Naive thymus-derived CD4-positive, alpha-beta T cell (primary cell): ENCODE measurements at regions not wholly inside any gene's neighbourhood (a gene's known extent, or its start where the extent isn't known, plus 50 kb on each side); places are given as distances from the start of the nearest gene placed in this dataset.
A peak's percentile ranks its signal among the peaks of the same experiment; 100 is the strongest.
"Not testable (repeated sequence)": the region's sequence is repeated elsewhere in the genome, so short reads cannot be mapped to it uniquely, and the experiment has no call there.

ENCODE experiments used
- ATAC-seq: fragments of 150-1000 bp; cut with Tn5 transposase; 2 replicates; pipeline ENCODE4 v1.10.0; 2021; ENCODE audit warnings: mild to moderate bottlenecking, moderate library complexity
- CTCF ChIA-PET: fragments of 350-600 bp; sonication (Branson Sonifier 250); formaldehyde crosslinking; loops from one replicate; lab custom pipeline; 2021; ENCODE audit warnings: antibody characterized with exemption; lab: Charles Lee
- POLR2A ChIA-PET: fragments of 350-600 bp; sonication (Branson Sonifier 250); formaldehyde crosslinking; loops from one replicate; lab custom pipeline; 2021; ENCODE audit warnings: antibody characterized with exemption, inconsistent platforms; lab: Charles Lee
- DNase-seq, 9 donors: peaks; one replicate each; pipeline versions ENCODE4 v3.0.0 to v3.0.0-alpha.2; 2020 to 2022; ENCODE audit warnings: mixed read lengths in 1 of 9
- H3K27ac ChIP-seq: one replicate; pipeline ENCODE4 v1.7.0; 2013; ENCODE audit warnings: mild to moderate bottlenecking, low read depth, low read length, moderate library complexity
- H3K27me3 ChIP-seq, 2 donors: one replicate each; pipeline ENCODE4 v1.7.0; 2013; ENCODE audit warnings: low read length in 2 of 2, mild to moderate bottlenecking in 2 of 2, moderate library complexity in 2 of 2; ENCODE audit not compliant: control insufficient read depth in 2 of 2, insufficient read depth in 2 of 2
- H3K36me3 ChIP-seq, 3 experiments: 1 replicate in 2 of 3; 2 replicates in 1 of 3; pipeline ENCODE4 v1.7.0; 2013; ENCODE audit warnings: low read length in 3 of 3, mild to moderate bottlenecking in 3 of 3, moderate library complexity in 1 of 3; ENCODE audit not compliant: insufficient read depth in 3 of 3, control insufficient read depth in 2 of 3
- H3K4me1 ChIP-seq, 2 donors: one replicate each; pipeline ENCODE4 v1.7.0; 2013; ENCODE audit warnings: low read length in 2 of 2, mild to moderate bottlenecking in 2 of 2, moderate library complexity in 1 of 2; ENCODE audit not compliant: control insufficient read depth in 2 of 2, insufficient read depth in 2 of 2
- H3K4me3 ChIP-seq: 2 replicates; pipeline ENCODE4 v1.7.0; 2013; ENCODE audit warnings: mild to moderate bottlenecking, low read length
- H3K9me3 ChIP-seq, 3 experiments: 1 replicate in 2 of 3; 2 replicates in 1 of 3; pipeline ENCODE4 v1.7.0; 2013; ENCODE audit warnings: low read length in 3 of 3; ENCODE audit not compliant: control insufficient read depth in 2 of 3
- H3K27ac Mint-ChIP-seq, 9 donors: one replicate each; pipeline ENCODE4 v1.8.0; 2020 to 2022; ENCODE audit warnings: mixed read lengths in 9 of 9, mild to moderate bottlenecking in 8 of 9, moderate library complexity in 5 of 9, inconsistent platforms in 2 of 9
- H3K27me3 Mint-ChIP-seq, 5 donors: one replicate each; pipeline ENCODE4 v1.8.0; 2021 to 2022; ENCODE audit warnings: mixed read lengths in 5 of 5, mild to moderate bottlenecking in 1 of 5
- H3K36me3 Mint-ChIP-seq, 5 donors: one replicate each; pipeline ENCODE4 v1.8.0; 2020 to 2022; ENCODE audit warnings: mixed read lengths in 5 of 5, mild to moderate bottlenecking in 3 of 5, inconsistent platforms in 1 of 5
- H3K4me1 Mint-ChIP-seq, 7 donors: one replicate each; pipeline ENCODE4 v1.8.0; 2020 to 2022; ENCODE audit warnings: mixed read lengths in 7 of 7, mild to moderate bottlenecking in 3 of 7, inconsistent platforms in 1 of 7
- H3K4me3 Mint-ChIP-seq, 10 donors: one replicate each; pipeline ENCODE4 v1.8.0; 2020 to 2022; ENCODE audit warnings: mild to moderate bottlenecking in 10 of 10, mixed read lengths in 10 of 10, moderate library complexity in 6 of 10, inconsistent platforms in 2 of 10
- H3K9me3 Mint-ChIP-seq, 11 donors: one replicate each; pipeline ENCODE4 v1.8.0; 2020 to 2022; ENCODE audit warnings: mixed read lengths in 11 of 11, mild to moderate bottlenecking in 4 of 11, inconsistent platforms in 1 of 11, moderate library complexity in 1 of 11
- intact Hi-C, 2 donors: fragments of 100-400 bp; cut with micrococcal nuclease; formaldehyde crosslinking; loops; one replicate each; pipeline ENCODE4 v1.15.1; 2023

GRCh38 chrX:56429581-56429980 is 133.8 kb upstream of the UBQLN2 start:
- H3K9me3 Mint-ChIP-seq, result peaks cover 0 to 18% (median 6%) of the 10 kb centered on the region in 11 donors
- no peak for ATAC-seq

GRCh38 chrX:56451981-56452380 is 111.4 kb upstream of the UBQLN2 start:
- H3K4me1 Mint-ChIP-seq, H3K9me3 ChIP-seq, H3K27me3 ChIP-seq, CTCF ChIA-PET, H3K27ac ChIP-seq, intact Hi-C loops, H3K4me3 ChIP-seq, H3K27me3 Mint-ChIP-seq, DNase-seq, H3K36me3 ChIP-seq, ATAC-seq, H3K4me3 Mint-ChIP-seq, H3K27ac Mint-ChIP-seq, POLR2A ChIA-PET, H3K4me1 ChIP-seq: not testable (repeated sequence)
- peaks cover 0 to 22% (median 20%) of the 10 kb centered on the region in 5 donors for H3K36me3 Mint-ChIP-seq
- peaks cover 0 to 44% (median 19%) of the 10 kb centered on the region in 11 donors for H3K9me3 Mint-ChIP-seq

More at GRCh38 chrX:56429581-56429980, 133.8 kb upstream of the UBQLN2 start:
- H3K4me1 ChIP-seq, result no peaks in the 10 kb centered on the region
- Mint-ChIP-seq H3K27me3 (no peaks in the 10 kb centered on the region), H3K27ac (peak overlapping the region in 2 of 9 donors; percentile 47 to 49), H3K4me1 (peaks cover 0 to 42% (median 31%) of the 10 kb centered on the region in 7 donors), H3K36me3 (peaks cover 8 to 29% (median 24%) of the 10 kb centered on the region in 5 donors), H3K4me3 (peak overlapping the region in 2 of 10 donors; percentile 6 to 36)
- H3K36me3 ChIP-seq, result no peaks in the 10 kb centered on the region
- ChIA-PET CTCF (no interaction called here), POLR2A (no interaction called here)
- no peaks in the 10 kb centered on the region for H3K9me3 ChIP-seq
- intact Hi-C loops, result no loop called here
- peak in 2 of 9 donors; percentile 14 to 17 for DNase-seq
- H3K27me3 ChIP-seq, result no peaks in the 10 kb centered on the region
- no peak overlapping the region for H3K4me3 ChIP-seq
- no peak overlapping the region for H3K27ac ChIP-seq

- H3K9me3 ChIP-seq, result no peaks in the 10 kb centered on the region
- no peaks in the 10 kb centered on the region for H3K27me3 ChIP-seq
- H3K4me3 ChIP-seq, result no peak overlapping the region
- intact Hi-C loops, result no loop called here
- H3K4me1 ChIP-seq, result peaks cover 0 to 4% of the 10 kb centered on the region in 2 donors
- Mint-ChIP-seq H3K9me3 (peaks cover 0 to 61% (median 23%) of the 10 kb centered on the region in 11 donors), H3K4me1 (peaks cover 0 to 40% (median 20%) of the 10 kb centered on the region in 7 donors), H3K27ac (peak overlapping the region in 5 of 9 donors; percentile 18 to 83 (median 56)), H3K36me3 (peaks cover 8 to 37% (median 13%) of the 10 kb centered on the region in 5 donors), H3K4me3 (peak overlapping the region in 4 of 10 donors; percentile 4 to 48 (median 26)), H3K27me3 (no peaks in the 10 kb centered on the region)
- DNase-seq, result no peak
- POLR2A ChIA-PET, result no interaction called here
- no peak overlapping the region for H3K27ac ChIP-seq
- H3K36me3 ChIP-seq, result no peaks in the 10 kb centered on the region
- CTCF ChIA-PET, result no interaction called here
- no peak for ATAC-seq
Observed at GRCh38 chrX:56462389-56462788, 101.0 kb upstream of the UBQLN2 start.

GRCh38 chrX:56468441-56468840 is 95.0 kb upstream of the UBQLN2 start:
- H3K4me1 ChIP-seq, result no peaks in the 10 kb centered on the region
- Mint-ChIP-seq H3K27me3 (no peaks in the 10 kb centered on the region), H3K4me3 (no peak overlapping the region), H3K4me1 (peaks cover 0 to 37% (median 12%) of the 10 kb centered on the region in 7 donors), H3K36me3 (peaks cover 7 to 18% (median 10%) of the 10 kb centered on the region in 5 donors), H3K9me3 (peaks cover 0 to 35% (median 12%) of the 10 kb centered on the region in 11 donors), H3K27ac (no peak overlapping the region)
- no peak overlapping the region for H3K4me3 ChIP-seq
- DNase-seq (no peak), ATAC-seq (no peak)
- H3K27me3 ChIP-seq, result no peaks in the 10 kb centered on the region
- H3K36me3 ChIP-seq, result no peaks in the 10 kb centered on the region
- ChIA-PET CTCF (interaction anchor here (0.6 kb wide), 1 partner anchor 92 kb away, joined by 5 read pairs; no protein-coding TSS in a partner anchor), POLR2A (no interaction called here)
- no peak overlapping the region for H3K27ac ChIP-seq
- intact Hi-C loops, result no loop called here
- H3K9me3 ChIP-seq, result no peaks in the 10 kb centered on the region

- Mint-ChIP-seq H3K36me3 (peaks cover 12 to 55% (median 28%) of the 10 kb centered on the region in 5 donors), H3K9me3 (peaks cover 13 to 61% (median 23%) of the 10 kb centered on the region in 11 donors)
Observed at GRCh38 chrX:56494923-56495322, 68.5 kb upstream of the UBQLN2 start.

GRCh38 chrX:56498756-56499155 is 64.7 kb upstream of the UBQLN2 start:
- Histone ChIP-seq H3K27ac (no peak overlapping the region), H3K4me1 (no peaks in the 10 kb centered on the region), H3K4me3 (no peak overlapping the region), H3K27me3 (no peaks in the 10 kb centered on the region), H3K36me3 (no peaks in the 10 kb centered on the region), H3K9me3 (peaks cover 0 to 5% (median 0%) of the 10 kb centered on the region in 3 experiments)
- Mint-ChIP-seq H3K4me3 (no peak overlapping the region), H3K9me3 (peaks cover 5 to 67% (median 10%) of the 10 kb centered on the region in 11 donors), H3K27me3 (no peaks in the 10 kb centered on the region), H3K4me1 (peaks cover 0 to 8% (median 0%) of the 10 kb centered on the region in 7 donors), H3K27ac (no peak overlapping the region), H3K36me3 (peaks cover 0 to 28% (median 9%) of the 10 kb centered on the region in 5 donors)
- intact Hi-C loops, result no loop called here
- DNase-seq (no peak), ATAC-seq (no peak)
- ChIA-PET CTCF (no interaction called here), POLR2A (no interaction called here)

More at GRCh38 chrX:56494923-56495322, 68.5 kb upstream of the UBQLN2 start:
- DNase-seq, H3K27me3 Mint-ChIP-seq, intact Hi-C loops, H3K4me1 Mint-ChIP-seq, H3K27ac Mint-ChIP-seq, H3K4me3 ChIP-seq, H3K9me3 ChIP-seq, ATAC-seq, H3K4me3 Mint-ChIP-seq, H3K36me3 ChIP-seq, H3K27ac ChIP-seq, H3K27me3 ChIP-seq, H3K4me1 ChIP-seq: not testable (repeated sequence)
- CTCF ChIA-PET, result interaction anchor here (0.6 kb wide), 1 partner anchor 9 kb away, joined by 5 read pairs; no protein-coding TSS in a partner anchor
- POLR2A ChIA-PET, result interaction anchor here (0.6 kb wide), 1 partner anchor 24 kb away, joined by 3 read pairs; no protein-coding TSS in a partner anchor

- CTCF ChIA-PET, result no interaction called here
- Mint-ChIP-seq H3K36me3 (peaks cover 0 to 23% (median 8%) of the 10 kb centered on the region in 5 donors), H3K4me1 (peaks cover 0 to 2% (median 0%) of the 10 kb centered on the region in 7 donors), H3K9me3 (peaks cover 0 to 67% (median 5%) of the 10 kb centered on the region in 11 donors), H3K27ac (no peak overlapping the region), H3K27me3 (no peaks in the 10 kb centered on the region), H3K4me3 (no peak overlapping the region)
- peaks cover 0 to 5% (median 0%) of the 10 kb centered on the region in 3 experiments for H3K9me3 ChIP-seq
- H3K4me1 ChIP-seq, result no peaks in the 10 kb centered on the region
- POLR2A ChIA-PET, result no interaction called here
- intact Hi-C loops, result no loop called here
- H3K27ac ChIP-seq, result no peak overlapping the region
- DNase-seq (no peak), ATAC-seq (no peak)
- H3K36me3 ChIP-seq, result no peaks in the 10 kb centered on the region
- no peak overlapping the region for H3K4me3 ChIP-seq
- H3K27me3 ChIP-seq, result no peaks in the 10 kb centered on the region
Observed at GRCh38 chrX:56499372-56499771, 64.1 kb upstream of the UBQLN2 start.
